Keratinocyte (primary cell): ENCODE measurements at regions not wholly inside any gene's neighbourhood (a gene's known extent, or its start where the extent isn't known, plus 50 kb on each side); places are given as distances from the start of the nearest gene placed in this dataset.

ENCODE experiments used
- DNase-seq: peaks from one replicate; pipeline ENCODE4 v3.0.0-alpha.2; 2011; ENCODE audit warnings: low read depth, missing footprints, low spot score
- FAIRE-seq: peaks from 2 replicates; lab custom pipeline; 2011; peaks lifted over from hg19 to GRCh38; lab: Jason Lieb, UNC
- H2AFZ ChIP-seq: 2 replicates; pipeline ENCODE4 v1.6.0; 2012; ENCODE audit warnings: low read length, control low read depth, inconsistent platforms; ENCODE audit not compliant: control insufficient read depth
- H3K27ac ChIP-seq: 2 replicates; pipeline ENCODE4 v1.5.1; 2011; ENCODE audit warnings: low read length; ENCODE audit not compliant: control insufficient read depth, insufficient read depth
- H3K27me3 ChIP-seq: 3 replicates; pipeline ENCODE4 v1.6.0; 2011; ENCODE audit warnings: low read length; ENCODE audit not compliant: control insufficient read depth, insufficient read depth; ENCODE audit errors: extremely low read depth
- H3K36me3 ChIP-seq, 2 experiments: 2 replicates in 1 of 2; 3 replicates in 1 of 2; pipeline ENCODE4 v1.5.1; 2011; ENCODE audit warnings: low read length in 2 of 2, mild to moderate bottlenecking in 1 of 2; ENCODE audit not compliant: control insufficient read depth in 2 of 2, insufficient read depth in 2 of 2; ENCODE audit errors: extremely low read depth in 1 of 2
- H3K4me1 ChIP-seq: 3 replicates; pipeline ENCODE4 v1.5.1; 2011; ENCODE audit warnings: low read length; ENCODE audit not compliant: control insufficient read depth, insufficient read depth; ENCODE audit errors: extremely low read depth
- H3K4me2 ChIP-seq: 3 replicates; pipeline ENCODE4 v1.6.0; 2011; ENCODE audit warnings: low read depth, low read length; ENCODE audit not compliant: control insufficient read depth, insufficient read depth; ENCODE audit errors: extremely low read depth
- H3K4me3 ChIP-seq, 3 experiments: fragments of 200-600 bp in 1 of 3; sonication (generic) in 1 of 3; 2 replicates in 2 of 3; 3 replicates in 1 of 3; pipeline ENCODE4 v1.5.1; 2011 to 2016; ENCODE audit warnings: low read length in 3 of 3, mild to moderate bottlenecking in 3 of 3, control low read depth in 2 of 3, inconsistent platforms in 1 of 3, low read depth in 1 of 3, mixed read lengths in 1 of 3, mixed run types in 1 of 3, moderate library complexity in 1 of 3; ENCODE audit not compliant: control insufficient read depth in 2 of 3, insufficient read depth in 2 of 3; ENCODE audit errors: extremely low read depth in 1 of 3
- H3K79me2 ChIP-seq: 2 replicates; pipeline ENCODE4 v1.6.0; 2012; ENCODE audit warnings: low read length; ENCODE audit not compliant: control insufficient read depth, insufficient read depth
- H3K9ac ChIP-seq: 3 replicates; pipeline ENCODE4 v1.6.0; 2011; ENCODE audit warnings: low read length; ENCODE audit not compliant: control insufficient read depth, insufficient read depth; ENCODE audit errors: extremely low read depth
- H3K9me1 ChIP-seq: 3 replicates; pipeline ENCODE4 v1.6.0; 2011; ENCODE audit warnings: low read length; ENCODE audit not compliant: control insufficient read depth, insufficient read depth; ENCODE audit errors: extremely low read depth
- H3K9me3 ChIP-seq: 2 replicates; pipeline ENCODE4 v1.5.1; 2012; ENCODE audit warnings: low read depth, low read length; ENCODE audit not compliant: control insufficient read depth
- H4K20me1 ChIP-seq: 3 replicates; pipeline ENCODE4 v1.6.0; 2011; ENCODE audit warnings: low read length; ENCODE audit not compliant: control insufficient read depth, insufficient read depth; ENCODE audit errors: extremely low read depth
- CTCF ChIP-seq, 3 experiments: IDR thresholded peaks in 1 of 3; conservative IDR thresholded peaks in 1 of 3; optimal IDR thresholded peaks in 1 of 3; 2 replicates in 2 of 3; 3 replicates in 1 of 3; pipeline versions ENCODE3 to v1.5.1; 2011; ENCODE audit warnings: low read length in 3 of 3, mild to moderate bottlenecking in 3 of 3, moderate library complexity in 2 of 3, control low read depth in 1 of 3, inconsistent platforms in 1 of 3; ENCODE audit not compliant: insufficient read depth in 2 of 3; ENCODE audit errors: extremely low read depth in 1 of 3
- EZH2 ChIP-seq: IDR thresholded peaks from one replicate; pipeline ENCODE4 v1.6.1; 2012; ENCODE audit warnings: inconsistent platforms, mild to moderate bottlenecking, low read length, moderate library complexity
- dilution Hi-C: fragments of 300-500 bp; cut with MboI; formaldehyde crosslinking; loops from one replicate; pipeline ENCODE4 v1.7.0; 2020; ENCODE audit warnings: low sequenced_read_pairs; ENCODE audit not compliant: extremely low pct_ligation_motif_present

GRCh38 chr9:99366621-99367020 lies 144.5 kb downstream of the SEC61B start:
- TF ChIP-seq CTCF (optimal IDR thresholded peaks at IDR 0.05 in 1 of 3, IDR thresholded peaks at IDR 0.05 in 1 of 3, conservative IDR thresholded peaks at IDR 0.05 in 1 of 3; ENCODE audit: extremely low read depth in 1 of 3, insufficient read depth in 2 of 3, low read length in 3 of 3) (no peak), EZH2 (no peak)
- H2AFZ ChIP-seq: no peak overlapping the region
- no peak for FAIRE-seq

GRCh38 chr9:99368341-99369326 lies 146.6 kb downstream of the SEC61B start:
- H3K9ac ChIP-seq: no peak overlapping the region
- no peaks in the 10 kb centered on the region for H3K9me3 ChIP-seq
- no peak for FAIRE-seq
- dilution Hi-C loops: no loop called here
- H3K4me3 ChIP-seq: peak overlapping the region in 2 of 3 experiments; percentile 24 to 50
- H3K36me3 ChIP-seq: no peaks in the 10 kb centered on the region
- H3K27ac ChIP-seq: no peak overlapping the region
- no peaks in the 10 kb centered on the region for H3K9me1 ChIP-seq
- peak overlapping the region; percentile 79 for H3K4me2 ChIP-seq
- peaks cover 3% of the 10 kb centered on the region for H3K4me1 ChIP-seq
- TF ChIP-seq CTCF (optimal IDR thresholded peaks at IDR 0.05 in 1 of 3, IDR thresholded peaks at IDR 0.05 in 1 of 3, conservative IDR thresholded peaks at IDR 0.05 in 1 of 3; ENCODE audit: extremely low read depth in 1 of 3, insufficient read depth in 2 of 3, low read length in 3 of 3) (no peak), EZH2 (no peak)
- no peaks in the 10 kb centered on the region for H3K79me2 ChIP-seq
- no peak for DNase-seq
- H4K20me1 ChIP-seq: no peaks in the 10 kb centered on the region
- H2AFZ ChIP-seq: peak overlapping the region; percentile 67
- H3K27me3 ChIP-seq: peaks cover 11% of the 10 kb centered on the region

More at GRCh38 chr9:99366621-99367020, 144.5 kb downstream of the SEC61B start:
- Histone ChIP-seq H3K9me3 (no peaks in the 10 kb centered on the region), H3K4me1 (peaks cover 3% of the 10 kb centered on the region), H3K9ac (no peak overlapping the region), H3K36me3 (no peaks in the 10 kb centered on the region), H3K4me3 (no peak overlapping the region), H3K27ac (no peak overlapping the region), H3K27me3 (peaks cover 12% of the 10 kb centered on the region), H4K20me1 (no peaks in the 10 kb centered on the region), H3K9me1 (no peaks in the 10 kb centered on the region), H3K4me2 (no peak overlapping the region), H3K79me2 (no peaks in the 10 kb centered on the region)
- no peak for DNase-seq
- dilution Hi-C loops: no loop called here
